ENCODE measurements at regions not wholly inside any gene's neighbourhood (a gene's known extent, or its start where the extent isn't known, plus 50 kb on each side); places are given as distances from the start of the nearest gene placed in this dataset.

GRCh38 chr4:114034189-114034588 lies 54.7 kb upstream of the ARSJ start:
- H2AFZ ChIP-seq (replicated peaks), result no peak overlapping the region
- H3K27ac ChIP-seq, result no peak overlapping the region
- Mint-ChIP-seq H3K27me3 (ENCODE audit: insufficient read depth, low read depth) (no peaks in the 10 kb centered on the region), H3K27ac (no peak overlapping the region), H3K4me3 (no peak overlapping the region), H3K36me3 (no peaks in the 10 kb centered on the region), H3K4me1 (no peaks in the 10 kb centered on the region), H3K9me3 (no peaks in the 10 kb centered on the region)
- H3K4me3 ChIP-seq, result no peak overlapping the region
- DNase-seq (ENCODE audit: low spot score), result no peak
- H3K4me1 ChIP-seq, result no peaks in the 10 kb centered on the region
- H3K79me2 ChIP-seq (ENCODE audit: low read depth), result no peaks in the 10 kb centered on the region
- no peaks in the 10 kb centered on the region for H3F3A ChIP-seq (ENCODE audit: low read depth)
- TF ChIP-seq EZH2phosphoT487 (IDR thresholded peaks at IDR 0.05) (no peak), CTCF (IDR thresholded peaks at IDR 0.05) (no peak), EZH2 (IDR thresholded peaks at IDR 0.05) (no peak)
- no peaks in the 10 kb centered on the region for H3K9me3 ChIP-seq (ENCODE audit: low read depth)
- H3K4me2 ChIP-seq, result no peak overlapping the region
- H3K27me3 ChIP-seq, result no peaks in the 10 kb centered on the region
- H3K9ac ChIP-seq, result no peak overlapping the region
- no peaks in the 10 kb centered on the region for H4K20me1 ChIP-seq (ENCODE audit: low read depth)
- no peaks in the 10 kb centered on the region for H3K36me3 ChIP-seq

GRCh38 chr4:114036426-114036825 lies 57.0 kb upstream of the ARSJ start:
- H3K4me3 ChIP-seq, result no peak overlapping the region
- no peaks in the 10 kb centered on the region for H3K36me3 ChIP-seq
- H3K36me3 Mint-ChIP-seq, result no peaks in the 10 kb centered on the region
- DNase-seq (ENCODE audit: low spot score), result peak; percentile 12
- H3K4me1 ChIP-seq, result no peaks in the 10 kb centered on the region
- H3K9me3 Mint-ChIP-seq, result no peaks in the 10 kb centered on the region
- no peaks in the 10 kb centered on the region for H3F3A ChIP-seq (ENCODE audit: low read depth)
- no peak overlapping the region for H3K4me3 Mint-ChIP-seq
- no peaks in the 10 kb centered on the region for H3K4me1 Mint-ChIP-seq
- TF ChIP-seq CTCF (IDR thresholded peaks at IDR 0.05) (no peak), EZH2 (IDR thresholded peaks at IDR 0.05) (no peak), EZH2phosphoT487 (IDR thresholded peaks at IDR 0.05) (no peak)
- H3K27me3 Mint-ChIP-seq (ENCODE audit: insufficient read depth, low read depth), result no peaks in the 10 kb centered on the region
- no peak overlapping the region for H3K4me2 ChIP-seq
- no peaks in the 10 kb centered on the region for H3K79me2 ChIP-seq (ENCODE audit: low read depth)
- no peak overlapping the region for H3K27ac ChIP-seq
- no peak overlapping the region for H3K27ac Mint-ChIP-seq
- no peak overlapping the region for H2AFZ ChIP-seq (replicated peaks)
- no peaks in the 10 kb centered on the region for H3K27me3 ChIP-seq
- H3K9me3 ChIP-seq (ENCODE audit: low read depth), result no peaks in the 10 kb centered on the region
- H4K20me1 ChIP-seq (ENCODE audit: low read depth), result no peaks in the 10 kb centered on the region
- no peak overlapping the region for H3K9ac ChIP-seq

- Histone ChIP-seq H4K20me1 (ENCODE audit: low read depth) (no peaks in the 10 kb centered on the region), H3K4me2 (no peak overlapping the region), H3K36me3 (no peaks in the 10 kb centered on the region), H3K79me2 (ENCODE audit: low read depth) (no peaks in the 10 kb centered on the region), H3K9me3 (ENCODE audit: low read depth) (no peaks in the 10 kb centered on the region), H3K27me3 (no peaks in the 10 kb centered on the region), H3F3A (ENCODE audit: low read depth) (no peaks in the 10 kb centered on the region), H3K27ac (no peak overlapping the region), H3K4me1 (no peaks in the 10 kb centered on the region), H3K4me3 (no peak overlapping the region), H3K9ac (no peak overlapping the region), H2AFZ (replicated peaks) (no peak overlapping the region)
- no peak overlapping the region for H3K4me3 Mint-ChIP-seq
- no peak for DNase-seq (ENCODE audit: low spot score)
- H3K9me3 Mint-ChIP-seq, result no peaks in the 10 kb centered on the region
- no peak for TF ChIP-seq EZH2 (IDR thresholded peaks at IDR 0.05)
- no peak for TF ChIP-seq EZH2phosphoT487 (IDR thresholded peaks at IDR 0.05)
- no peak for TF ChIP-seq CTCF (IDR thresholded peaks at IDR 0.05)
- H3K27me3 Mint-ChIP-seq (ENCODE audit: insufficient read depth, low read depth), result peaks cover 2% of the 10 kb centered on the region
- no peak overlapping the region for H3K27ac Mint-ChIP-seq
- H3K36me3 Mint-ChIP-seq, result no peaks in the 10 kb centered on the region
- no peaks in the 10 kb centered on the region for H3K4me1 Mint-ChIP-seq
Measured at GRCh38 chr4:114036864-114037263, 57.4 kb upstream of the ARSJ start.

GRCh38 chr4:114037988-114038387 lies 58.5 kb upstream of the ARSJ start:
- no peaks in the 10 kb centered on the region for H3K4me1 ChIP-seq
- DNase-seq (ENCODE audit: low spot score), result no peak
- no peak overlapping the region for H2AFZ ChIP-seq (replicated peaks)
- no peaks in the 10 kb centered on the region for H3F3A ChIP-seq (ENCODE audit: low read depth)
- H3K4me3 ChIP-seq, result no peak overlapping the region
- no peak overlapping the region for H3K4me2 ChIP-seq
- peaks cover 2% of the 10 kb centered on the region for H3K27me3 Mint-ChIP-seq (ENCODE audit: insufficient read depth, low read depth)
- H3K9ac ChIP-seq, result no peak overlapping the region
- H3K36me3 ChIP-seq, result no peaks in the 10 kb centered on the region
- TF ChIP-seq CTCF (IDR thresholded peaks at IDR 0.05), result no peak
- TF ChIP-seq EZH2phosphoT487 (IDR thresholded peaks at IDR 0.05), result no peak
- TF ChIP-seq EZH2 (IDR thresholded peaks at IDR 0.05), result no peak
- H3K4me1 Mint-ChIP-seq, result no peaks in the 10 kb centered on the region
- H3K79me2 ChIP-seq (ENCODE audit: low read depth), result no peaks in the 10 kb centered on the region
- no peaks in the 10 kb centered on the region for H3K9me3 ChIP-seq (ENCODE audit: low read depth)
- no peaks in the 10 kb centered on the region for H4K20me1 ChIP-seq (ENCODE audit: low read depth)
- no peak overlapping the region for H3K4me3 Mint-ChIP-seq
- no peak overlapping the region for H3K27ac Mint-ChIP-seq
- no peaks in the 10 kb centered on the region for H3K27me3 ChIP-seq
- no peaks in the 10 kb centered on the region for H3K9me3 Mint-ChIP-seq
- no peaks in the 10 kb centered on the region for H3K36me3 Mint-ChIP-seq
- no peak overlapping the region for H3K27ac ChIP-seq
